ENCODE measurements at regions not wholly inside any gene's neighbourhood (a gene's known extent, or its start where the extent isn't known, plus 50 kb on each side); places are given as distances from the start of the nearest gene placed in this dataset.

DNA sequence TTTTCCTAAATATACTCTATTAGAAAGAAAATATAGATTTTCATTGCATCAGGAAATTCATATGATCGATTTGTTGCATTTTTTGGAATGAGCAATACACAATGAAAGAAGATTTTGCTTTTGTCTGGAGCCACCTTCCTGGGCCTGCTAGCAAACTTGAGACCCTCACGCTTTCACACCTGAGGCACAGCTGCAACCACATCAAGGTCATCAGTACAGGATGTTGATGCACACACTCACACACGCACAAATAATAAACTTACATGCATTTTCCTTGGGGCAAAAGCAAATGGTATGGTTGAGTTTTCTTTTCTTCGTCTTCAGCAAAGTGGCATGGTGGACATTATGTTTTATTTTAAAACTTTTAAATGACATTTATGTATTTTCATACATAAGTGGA is 64.8 kb upstream of the SATB1 start:
- Histone ChIP-seq H4K20me1 (ENCODE audit: insufficient read depth, low read length) (no peaks in the 10 kb centered on the region), H3K23ac (ENCODE audit: low read depth, low read length) (no peak overlapping the region), H4K91ac (ENCODE audit: insufficient read depth, low read depth, low read length) (no peak overlapping the region), H2BK20ac (ENCODE audit: low read depth, low read length) (no peak overlapping the region), H2BK15ac (ENCODE audit: low read depth, low read length) (no peak overlapping the region), H2BK5ac (ENCODE audit: low read depth, low read length, poor library complexity, severe bottlenecking) (no peak overlapping the region), H3K27ac (ENCODE audit: insufficient read depth, low read length) (no peak overlapping the region), H3K9ac (ENCODE audit: low read depth, low read length) (no peak overlapping the region), H3K56ac (ENCODE audit: extremely low read depth, insufficient read depth, low read length) (no peak overlapping the region), H3K4me3 (ENCODE audit: insufficient read depth, low read depth, low read length) (no peak overlapping the region), H2AFZ (replicated peaks; ENCODE audit: low read length, poor library complexity) (no peak overlapping the region), H3K36me3 (ENCODE audit: control insufficient read depth, insufficient read depth, low read length) (no peaks in the 10 kb centered on the region), H3K18ac (ENCODE audit: low read depth, low read length) (no peak overlapping the region), H3K27me3 (ENCODE audit: control insufficient read depth, insufficient read depth, low read length) (no peaks in the 10 kb centered on the region), H3K4me2 (ENCODE audit: low read depth, low read length) (no peak overlapping the region), H3K9me1 (ENCODE audit: insufficient read depth, low read length) (no peaks in the 10 kb centered on the region), H2AK9ac (replicated peaks; ENCODE audit: low read depth, low read length, poor library complexity) (no peak overlapping the region), H4K5ac (ENCODE audit: low read depth, low read length) (no peak overlapping the region), H3K79me1 (ENCODE audit: low read depth in 1 of 2, low read length in 2 of 2) (no peaks in the 10 kb centered on the region), H3K14ac (replicated peaks; ENCODE audit: low read depth, low read length) (no peak overlapping the region), H2AK5ac (ENCODE audit: low read depth, low read length) (no peak overlapping the region), H4K8ac (ENCODE audit: low read depth in 2 of 2, low read length in 2 of 2) (no peak overlapping the region), H2BK120ac (ENCODE audit: low read depth, low read length) (no peak overlapping the region), H3K4me1 (ENCODE audit: control insufficient read depth, insufficient read depth, low read length) (no peaks in the 10 kb centered on the region), H3K4ac (ENCODE audit: low read depth, low read length) (no peak overlapping the region), H3K9me3 (ENCODE audit: control insufficient read depth, insufficient read depth, low read length) (no peaks in the 10 kb centered on the region; the same call in 1 of the 2 replicates)
- no TSS peak for BruUV-seq (replicated peaks)
- no peak for ATAC-seq (ENCODE audit: low read depth)
- dilution Hi-C loops (cut with HindIII; ENCODE audit: low sequenced_read_pairs, unreplicated experiment), result no loop called here
- ChIA-PET POLR2A (ENCODE audit: unreplicated experiment) (no interaction called here), CTCF (no interaction called here)
- intact Hi-C loops (cut with micrococcal nuclease), result no loop called here
- no peak for TF ChIP-seq RFX5 (IDR thresholded peaks at IDR 0.05; ENCODE audit: low read depth, low read length)
- no peak for TF ChIP-seq MXI1 (IDR thresholded peaks at IDR 0.05; ENCODE audit: borderline replicate concordance, low read depth, low read length)
- no peak for TF ChIP-seq BHLHE40 (IDR thresholded peaks at IDR 0.05; ENCODE audit: low read depth, low read length)
- TF ChIP-seq ELK1 (IDR thresholded peaks at IDR 0.05; ENCODE audit: borderline replicate concordance, low read depth, low read length), result no peak
- no peak for TF ChIP-seq USF2 (IDR thresholded peaks at IDR 0.05; ENCODE audit: low read depth, low read length)
- TF ChIP-seq RAD21 (IDR thresholded peaks at IDR 0.05; ENCODE audit: low read length), result no peak
- in situ Hi-C loops (cut with MboI; ENCODE audit: low sequenced_read_pairs), result no loop called here
- no peak for DNase-seq
- WGBS, 2 experiments (ENCODE audit: extremely low coverage in 2 of 2, insufficient read length in 1 of 2), result no CpG with 5 or more reads among the region's 4 CpGs
